Dendritic cell treated with granulocyte-macrophage colony-stimulating factor and Interleukin-4, amounts not matched to agents 40 ng/mL and 50 ng/mL, for 4 days (primary cell): ENCODE measurements at regions not wholly inside any gene's neighbourhood (a gene's known extent, or its start where the extent isn't known, plus 50 kb on each side); places are given as distances from the start of the nearest gene placed in this dataset.

Experiments
- H3K27ac Mint-ChIP-seq: one replicate; pipeline ENCODE4 v1.8.0; 2022; ENCODE audit warnings: mild to moderate bottlenecking, mixed read lengths
- H3K27me3 Mint-ChIP-seq: one replicate; pipeline ENCODE4 v1.8.0; 2022; ENCODE audit warnings: mild to moderate bottlenecking, mixed read lengths
- H3K36me3 Mint-ChIP-seq: one replicate; pipeline ENCODE4 v1.8.0; 2022; ENCODE audit warnings: low read depth, mixed read lengths
- H3K4me1 Mint-ChIP-seq: one replicate; pipeline ENCODE4 v1.8.0; 2022; ENCODE audit warnings: low read depth, mixed read lengths
- H3K4me3 Mint-ChIP-seq: one replicate; pipeline ENCODE4 v1.8.0; 2022; ENCODE audit warnings: mild to moderate bottlenecking, moderate library complexity, mixed read lengths
- H3K9me3 Mint-ChIP-seq: one replicate; pipeline ENCODE4 v1.8.0; 2022; ENCODE audit warnings: mixed read lengths
- intact Hi-C: fragments of 100-400 bp; cut with micrococcal nuclease; formaldehyde crosslinking; loops from one replicate; pipeline ENCODE4 v1.15.0; 2022

- no peaks in the 10 kb centered on the region for H3K27me3 Mint-ChIP-seq
- H3K27ac Mint-ChIP-seq, result no peak overlapping the region
- intact Hi-C loops, result no loop called here
- no peaks in the 10 kb centered on the region for H3K4me1 Mint-ChIP-seq
- peaks cover 21% of the 10 kb centered on the region for H3K9me3 Mint-ChIP-seq
- H3K4me3 Mint-ChIP-seq, result no peak overlapping the region
- no peaks in the 10 kb centered on the region for H3K36me3 Mint-ChIP-seq
These were observed 210.3 kb upstream of the TSHZ3 start for GRCh38 chr19:31559494-31559893.

DNA sequence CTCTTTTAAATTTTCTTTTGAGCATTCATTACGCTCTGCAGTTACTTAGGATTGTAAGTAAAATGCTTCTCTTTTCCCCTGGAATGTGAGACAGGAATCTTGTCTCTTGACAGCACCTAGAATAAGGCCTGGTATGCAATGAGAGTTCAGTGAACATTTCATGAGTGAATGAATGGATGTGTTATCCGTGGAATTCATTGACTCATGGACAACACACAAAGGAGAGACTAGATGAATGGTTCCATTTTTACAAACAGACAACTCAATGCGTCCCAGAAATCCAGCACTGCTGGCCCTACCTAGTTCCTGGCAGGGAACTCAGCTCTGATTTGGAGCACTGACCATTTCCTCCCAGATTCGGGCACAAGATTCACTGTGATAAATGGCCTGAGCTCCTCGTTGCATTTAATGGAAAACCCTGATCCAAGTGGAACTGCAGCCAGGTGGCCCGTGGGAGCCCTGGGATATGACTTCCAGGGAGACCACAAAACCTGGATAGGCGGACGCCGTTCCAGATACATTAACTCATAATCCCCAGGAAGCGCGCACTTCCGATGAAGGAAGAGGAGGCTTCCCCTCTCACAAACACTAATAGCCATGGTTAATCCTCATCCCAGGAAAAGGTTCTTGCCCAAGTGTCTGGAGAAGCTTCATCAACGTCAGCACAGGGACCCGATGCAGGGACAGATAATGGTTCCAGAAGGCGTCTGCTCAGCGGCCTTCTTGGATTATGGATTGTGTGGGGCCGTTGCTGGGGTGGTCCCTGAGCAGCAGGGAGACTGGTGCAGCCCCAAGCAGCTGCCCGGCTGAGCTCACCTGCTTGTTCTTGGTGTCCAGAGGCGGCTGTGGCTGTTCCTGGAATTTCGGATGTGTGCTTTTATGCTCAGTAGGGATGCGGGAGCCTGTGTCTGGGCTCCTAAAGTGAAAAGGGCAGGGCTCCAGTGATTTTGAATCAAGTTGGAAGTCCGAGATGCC, 211.1 kb upstream of the TSHZ3 start:
- Mint-ChIP-seq H3K36me3 (no peaks in the 10 kb centered on the region), H3K27me3 (no peaks in the 10 kb centered on the region), H3K4me1 (no peaks in the 10 kb centered on the region)

DNA sequence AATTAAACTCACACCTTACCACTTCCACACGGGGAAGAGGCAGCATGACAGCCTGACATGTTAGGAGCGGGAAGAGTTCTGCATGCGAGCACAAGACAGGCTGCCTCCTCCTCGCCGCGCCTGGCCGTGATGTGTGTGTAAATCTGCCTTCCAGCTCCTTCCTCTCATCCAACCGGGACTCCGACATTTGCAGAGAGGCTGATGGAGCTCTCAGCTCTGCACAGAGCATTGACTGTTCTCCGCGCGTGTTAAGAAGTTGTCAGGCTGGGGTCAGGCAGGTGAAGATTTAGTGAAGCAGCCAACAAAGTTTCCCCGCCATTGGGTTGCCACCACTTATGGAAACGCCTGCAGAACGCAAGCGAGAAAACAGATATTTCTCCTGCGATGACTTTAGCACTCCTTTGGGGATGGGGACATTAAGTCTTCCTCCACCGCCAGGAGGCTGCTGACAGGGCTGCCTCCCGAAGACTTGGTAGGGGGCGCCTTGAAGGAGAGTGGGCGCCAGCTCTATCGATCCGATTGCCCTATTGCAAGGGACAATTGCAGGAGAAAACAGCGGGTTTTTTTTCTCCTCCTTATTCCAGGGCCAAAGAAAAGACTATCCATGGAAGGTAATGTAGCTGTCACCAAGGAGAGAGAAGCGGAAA, 213.9 kb upstream of the TSHZ3 start:
- Mint-ChIP-seq H3K9me3 (peaks cover 17% of the 10 kb centered on the region), H3K4me3 (no peak overlapping the region), H3K27me3 (no peaks in the 10 kb centered on the region), H3K36me3 (no peaks in the 10 kb centered on the region), H3K4me1 (no peaks in the 10 kb centered on the region), H3K27ac (no peak overlapping the region)
- intact Hi-C loops, result no loop called here

More for the DNA sequence above, 211.1 kb upstream of the TSHZ3 start:
- intact Hi-C loops, result no loop called here
- Mint-ChIP-seq H3K4me3 (no peak overlapping the region), H3K9me3 (peaks cover 21% of the 10 kb centered on the region), H3K27ac (no peak overlapping the region)

DNA sequence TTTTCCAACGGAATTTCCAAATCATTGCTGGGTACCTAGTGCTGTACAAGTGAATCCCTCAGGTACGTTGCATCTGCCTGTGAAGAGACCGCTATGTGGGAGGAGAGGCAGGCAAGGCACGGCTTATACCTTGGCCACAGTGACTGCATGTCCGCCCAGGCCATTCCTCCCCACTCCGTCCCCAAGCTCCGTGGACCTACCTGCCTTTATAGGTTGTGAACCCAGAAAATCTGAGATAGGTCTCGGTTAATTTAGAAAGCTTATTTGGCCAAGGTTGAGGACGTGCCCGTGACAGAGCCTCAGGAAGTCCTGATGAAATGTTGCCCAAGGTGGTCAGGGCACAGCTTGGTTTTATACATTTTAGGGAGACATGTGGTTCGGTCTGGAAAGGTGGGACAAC, 218.5 kb upstream of the TSHZ3 start:
- Mint-ChIP-seq H3K9me3 (no peaks in the 10 kb centered on the region), H3K4me1 (no peaks in the 10 kb centered on the region), H3K27ac (no peak overlapping the region), H3K36me3 (no peaks in the 10 kb centered on the region), H3K27me3 (no peaks in the 10 kb centered on the region), H3K4me3 (no peak overlapping the region)
- intact Hi-C loops, result no loop called here

GRCh38 chr19:31568724-31569123, 219.5 kb upstream of the TSHZ3 start:
- H3K27me3 Mint-ChIP-seq, result no peaks in the 10 kb centered on the region
- H3K4me1 Mint-ChIP-seq, result no peaks in the 10 kb centered on the region
- no peaks in the 10 kb centered on the region for H3K36me3 Mint-ChIP-seq
- no peak overlapping the region for H3K27ac Mint-ChIP-seq
- no peak overlapping the region for H3K4me3 Mint-ChIP-seq
- H3K9me3 Mint-ChIP-seq, result no peaks in the 10 kb centered on the region
- intact Hi-C loops, result no loop called here

DNA sequence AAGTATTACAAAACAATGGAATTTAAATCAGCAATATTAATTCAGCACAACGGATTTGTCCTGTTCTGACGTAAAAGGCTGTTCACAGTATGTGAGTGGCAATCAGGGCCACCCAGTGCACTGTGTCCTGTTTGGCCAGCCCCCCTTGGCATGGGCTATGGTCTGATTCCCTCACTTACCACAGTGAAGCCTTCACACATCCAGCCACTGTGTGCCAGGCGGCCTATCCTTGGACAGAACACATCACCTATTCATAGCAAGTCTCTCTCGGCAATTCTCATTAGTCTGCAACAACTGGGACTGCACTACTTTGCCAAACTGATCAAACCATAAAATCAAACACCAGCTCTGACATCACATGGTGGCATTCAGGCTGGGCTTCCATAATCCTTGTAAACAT, 221.5 kb upstream of the TSHZ3 start:
- intact Hi-C loops, result no loop called here
- no peaks in the 10 kb centered on the region for H3K27me3 Mint-ChIP-seq
- no peaks in the 10 kb centered on the region for H3K36me3 Mint-ChIP-seq
- H3K4me1 Mint-ChIP-seq, result no peaks in the 10 kb centered on the region
- no peak overlapping the region for H3K27ac Mint-ChIP-seq
- H3K4me3 Mint-ChIP-seq, result no peak overlapping the region
- no peaks in the 10 kb centered on the region for H3K9me3 Mint-ChIP-seq

GRCh38 chr19:31572102-31572975, 223.1 kb upstream of the TSHZ3 start:
- Mint-ChIP-seq H3K4me1 (no peaks in the 10 kb centered on the region), H3K27ac (no peak overlapping the region), H3K27me3 (no peaks in the 10 kb centered on the region), H3K4me3 (no peak overlapping the region), H3K36me3 (no peaks in the 10 kb centered on the region), H3K9me3 (no peaks in the 10 kb centered on the region)
- intact Hi-C loops, result no loop called here

DNA sequence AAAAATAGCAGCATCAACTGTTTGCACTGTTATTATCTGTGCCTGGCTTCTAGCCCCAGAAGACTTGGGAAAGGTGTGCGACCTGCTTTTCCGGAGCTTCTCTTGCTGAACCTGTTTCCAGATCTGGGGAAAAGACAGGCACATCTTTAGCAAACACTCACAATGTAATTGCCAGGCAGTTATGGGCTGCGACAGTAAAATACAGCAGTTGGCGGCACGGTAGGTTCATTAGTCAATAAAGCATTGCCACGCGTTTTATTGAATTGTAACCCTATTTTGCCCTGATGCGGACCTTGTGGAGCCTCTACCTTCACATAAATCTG, 223.7 kb upstream of the TSHZ3 start:
- H3K9me3 Mint-ChIP-seq, result peaks cover under 1% of the 10 kb centered on the region
- no peaks in the 10 kb centered on the region for H3K4me1 Mint-ChIP-seq
- H3K27ac Mint-ChIP-seq, result no peak overlapping the region
- no peaks in the 10 kb centered on the region for H3K36me3 Mint-ChIP-seq
- intact Hi-C loops, result no loop called here
- H3K4me3 Mint-ChIP-seq, result no peak overlapping the region
- H3K27me3 Mint-ChIP-seq, result no peaks in the 10 kb centered on the region

- Mint-ChIP-seq H3K4me1 (no peaks in the 10 kb centered on the region), H3K27ac (no peak overlapping the region), H3K27me3 (no peaks in the 10 kb centered on the region), H3K36me3 (no peaks in the 10 kb centered on the region), H3K9me3 (peaks cover 6% of the 10 kb centered on the region), H3K4me3 (no peak overlapping the region)
- intact Hi-C loops, result no loop called here
These were observed 225.2 kb upstream of the TSHZ3 start for GRCh38 chr19:31574251-31574973.

DNA sequence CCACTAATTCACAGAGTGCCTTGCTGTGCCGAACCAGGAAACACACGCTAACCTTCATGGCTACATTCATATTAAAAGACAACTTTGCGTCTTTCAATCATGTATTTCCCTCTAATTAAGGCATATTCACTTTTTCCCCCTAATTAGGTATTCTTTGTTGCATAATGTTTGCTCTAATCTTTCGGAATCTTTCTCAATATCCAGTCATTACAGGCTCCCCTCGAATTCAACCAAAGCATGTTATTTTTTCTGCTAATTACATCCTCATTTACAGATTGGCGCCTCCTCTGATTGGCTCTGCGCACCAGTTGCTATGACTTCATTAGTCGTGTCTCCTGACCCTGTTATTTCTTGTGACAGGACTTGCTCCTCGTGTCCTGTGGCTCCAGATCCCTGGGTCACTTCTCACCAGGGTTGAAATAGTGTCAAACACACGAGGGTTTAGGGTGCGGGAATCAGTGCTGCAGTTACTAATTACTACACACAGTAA, 226.7 kb upstream of the TSHZ3 start:
- Mint-ChIP-seq H3K4me1 (no peaks in the 10 kb centered on the region), H3K27ac (no peak overlapping the region), H3K27me3 (no peaks in the 10 kb centered on the region), H3K36me3 (no peaks in the 10 kb centered on the region), H3K4me3 (no peak overlapping the region), H3K9me3 (peaks cover 6% of the 10 kb centered on the region)
- intact Hi-C loops, result no loop called here

- Mint-ChIP-seq H3K4me1 (no peaks in the 10 kb centered on the region), H3K36me3 (no peaks in the 10 kb centered on the region), H3K27ac (no peak overlapping the region), H3K27me3 (peaks cover 5% of the 10 kb centered on the region), H3K9me3 (peaks cover 6% of the 10 kb centered on the region), H3K4me3 (no peak overlapping the region)
- intact Hi-C loops, result no loop called here
These were observed 229.1 kb upstream of the TSHZ3 start for GRCh38 chr19:31578326-31578725.

- Mint-ChIP-seq H3K27ac (no peak overlapping the region), H3K27me3 (peaks cover 5% of the 10 kb centered on the region), H3K9me3 (peaks cover 3% of the 10 kb centered on the region), H3K36me3 (no peaks in the 10 kb centered on the region), H3K4me3 (no peak overlapping the region), H3K4me1 (no peaks in the 10 kb centered on the region)
- intact Hi-C loops, result no loop called here
These were observed 233.9 kb upstream of the TSHZ3 start for GRCh38 chr19:31583148-31583547.

DNA sequence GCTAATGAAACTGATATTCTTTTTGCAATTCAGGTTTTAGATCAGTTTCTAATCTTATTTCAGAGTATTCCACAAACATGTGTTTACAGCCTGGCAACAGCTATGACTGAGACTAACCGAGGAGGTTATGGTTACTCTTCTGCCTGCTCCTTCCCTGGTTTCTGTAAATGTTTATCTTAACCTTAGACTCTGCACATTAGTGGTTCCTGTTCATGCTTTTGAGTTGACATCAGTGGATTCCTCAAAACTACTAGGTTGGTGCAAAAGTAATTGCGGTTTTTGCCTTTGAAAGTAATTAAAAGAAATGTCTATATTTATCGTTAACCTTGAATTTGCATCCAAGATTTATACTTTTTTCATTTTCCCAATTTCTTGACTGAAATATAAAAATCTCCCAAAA, 237.0 kb upstream of the TSHZ3 start:
- intact Hi-C loops, result no loop called here
- no peak overlapping the region for H3K27ac Mint-ChIP-seq

More for the DNA sequence above, 237.0 kb upstream of the TSHZ3 start:
- Mint-ChIP-seq H3K27me3 (peaks cover 5% of the 10 kb centered on the region), H3K9me3 (no peaks in the 10 kb centered on the region), H3K36me3 (no peaks in the 10 kb centered on the region), H3K4me3 (no peak overlapping the region), H3K4me1 (no peaks in the 10 kb centered on the region)
